ENCODE measurements at regions not wholly inside any gene's neighbourhood (a gene's known extent, or its start where the extent isn't known, plus 50 kb on each side); places are given as distances from the start of the nearest gene placed in this dataset.
"Not testable (repeated sequence)": the region's sequence is repeated elsewhere in the genome, so short reads cannot be mapped to it uniquely, and the experiment has no call there.

GRCh38 chr12:131365821-131366260 lies 345.0 kb upstream of the SFSWAP start:
- Histone ChIP-seq H3K36me3 (replicated peaks) (no peaks in the 10 kb centered on the region), H3K4me3 (ENCODE audit: low read depth, low read length) (no peak overlapping the region), H3K27ac (no peak overlapping the region), H3K27me3 (replicated peaks) (no peaks in the 10 kb centered on the region)
- DNase-seq: no peak
- in situ Hi-C loops (cut with HindIII; ENCODE audit: low pct_ligation_motif_present, low sequenced_read_pairs): no loop called here
- TF ChIP-seq, protein P1, sequence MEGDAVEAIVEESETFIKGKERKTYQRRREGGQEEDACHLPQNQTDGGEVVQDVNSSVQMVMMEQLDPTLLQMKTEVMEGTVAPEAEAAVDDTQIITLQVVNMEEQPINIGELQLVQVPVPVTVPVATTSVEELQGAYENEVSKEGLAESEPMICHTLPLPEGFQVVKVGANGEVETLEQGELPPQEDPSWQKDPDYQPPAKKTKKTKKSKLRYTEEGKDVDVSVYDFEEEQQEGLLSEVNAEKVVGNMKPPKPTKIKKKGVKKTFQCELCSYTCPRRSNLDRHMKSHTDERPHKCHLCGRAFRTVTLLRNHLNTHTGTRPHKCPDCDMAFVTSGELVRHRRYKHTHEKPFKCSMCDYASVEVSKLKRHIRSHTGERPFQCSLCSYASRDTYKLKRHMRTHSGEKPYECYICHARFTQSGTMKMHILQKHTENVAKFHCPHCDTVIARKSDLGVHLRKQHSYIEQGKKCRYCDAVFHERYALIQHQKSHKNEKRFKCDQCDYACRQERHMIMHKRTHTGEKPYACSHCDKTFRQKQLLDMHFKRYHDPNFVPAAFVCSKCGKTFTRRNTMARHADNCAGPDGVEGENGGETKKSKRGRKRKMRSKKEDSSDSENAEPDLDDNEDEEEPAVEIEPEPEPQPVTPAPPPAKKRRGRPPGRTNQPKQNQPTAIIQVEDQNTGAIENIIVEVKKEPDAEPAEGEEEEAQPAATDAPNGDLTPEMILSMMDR (IDR thresholded peaks at IDR 0.05; ENCODE audit: low read depth, low read length, missing control alignments): no peak

- Histone ChIP-seq H3K27me3 (replicated peaks) (no peaks in the 10 kb centered on the region), H3K4me3 (ENCODE audit: low read depth, low read length) (no peak overlapping the region), H3K36me3 (replicated peaks) (no peaks in the 10 kb centered on the region), H3K27ac (no peak overlapping the region)
- in situ Hi-C loops (cut with HindIII; ENCODE audit: low pct_ligation_motif_present, low sequenced_read_pairs): no loop called here
- no peak for DNase-seq
- TF ChIP-seq, protein P1 (IDR thresholded peaks at IDR 0.05; ENCODE audit: low read depth, low read length, missing control alignments): no peak
Observed at GRCh38 chr12:131366261-131366871, 344.5 kb upstream of the SFSWAP start.

DNA sequence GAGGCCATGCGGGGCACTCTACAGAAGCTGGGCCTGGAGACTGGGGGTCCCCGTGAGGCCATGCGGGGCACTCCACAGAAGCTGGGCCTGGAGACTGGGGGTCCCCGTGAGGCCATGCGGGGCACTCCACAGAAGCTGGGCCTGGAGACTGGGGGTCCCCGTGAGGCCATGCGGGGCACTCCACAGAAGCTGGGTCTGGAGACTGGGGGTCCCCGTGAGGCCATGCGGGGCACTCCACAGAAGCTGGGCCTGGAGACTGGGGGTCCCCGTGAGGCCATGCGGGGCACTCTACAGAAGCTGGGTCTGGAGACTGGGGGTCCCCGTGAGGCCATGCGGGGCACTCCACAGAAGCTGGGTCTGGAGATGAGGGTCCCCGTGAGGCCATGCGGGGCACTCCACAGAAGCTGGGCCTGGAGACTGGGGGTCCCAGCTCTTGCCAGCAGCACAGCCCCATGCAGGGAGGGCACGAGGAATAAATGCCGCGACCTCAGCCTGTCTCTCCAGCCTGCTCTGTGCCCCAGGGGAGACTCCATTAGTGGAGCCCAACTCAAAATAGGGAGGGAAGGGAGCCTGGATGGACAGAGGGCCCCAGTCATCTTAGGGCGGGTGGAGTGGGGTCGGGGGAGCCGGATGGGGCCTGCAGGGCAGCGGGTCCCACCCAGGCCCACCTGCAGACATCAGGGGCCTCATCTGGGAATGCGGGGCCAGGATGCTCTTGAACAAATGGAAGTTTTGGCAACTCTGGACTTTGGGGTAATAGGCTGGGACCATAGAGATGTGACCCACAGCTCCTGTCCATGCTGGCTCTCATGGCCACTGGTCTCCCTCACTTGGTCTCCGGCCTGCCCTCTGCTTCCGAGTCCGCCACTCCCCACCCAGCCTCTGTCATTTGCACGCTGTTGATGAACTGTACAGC lies 343.6 kb upstream of the SFSWAP start:
- H3K36me3 ChIP-seq (replicated peaks); in situ Hi-C loops (cut with HindIII; ENCODE audit: low pct_ligation_motif_present, low sequenced_read_pairs); DNase-seq; H3K4me3 ChIP-seq (ENCODE audit: low read depth, low read length); H3K27ac ChIP-seq; H3K27me3 ChIP-seq (replicated peaks): not testable (repeated sequence)

GRCh38 chr12:131367983-131368667 lies 342.8 kb upstream of the SFSWAP start:
- in situ Hi-C loops (cut with HindIII; ENCODE audit: low pct_ligation_motif_present, low sequenced_read_pairs): no loop called here
- TF ChIP-seq, protein P1 (IDR thresholded peaks at IDR 0.05; ENCODE audit: low read depth, low read length, missing control alignments): no peak
- H3K27ac ChIP-seq: no peak overlapping the region

DNA sequence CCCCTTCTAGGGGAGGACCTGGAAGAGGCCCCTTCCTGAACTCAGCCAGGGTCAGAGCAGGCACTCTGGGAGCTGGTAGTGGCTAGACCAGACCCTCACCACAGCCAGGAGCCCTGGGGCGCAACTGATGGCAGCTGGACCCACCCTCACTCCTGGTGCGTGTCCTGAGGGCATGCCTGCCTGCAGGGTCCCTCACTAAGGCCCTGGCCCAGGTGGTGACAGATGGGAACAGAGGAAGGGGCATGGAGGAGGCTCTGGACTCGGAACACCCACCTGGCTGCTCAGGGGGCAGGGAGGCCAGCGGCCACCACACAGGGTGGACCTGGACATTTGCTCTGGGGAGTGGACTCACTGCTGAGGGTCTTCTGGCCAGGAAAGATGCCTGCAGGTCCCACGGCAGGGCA lies 342.2 kb upstream of the SFSWAP start:
- TF ChIP-seq, protein P1 (IDR thresholded peaks at IDR 0.05; ENCODE audit: low read depth, low read length, missing control alignments): no peak
- no peak overlapping the region for H3K4me3 ChIP-seq (ENCODE audit: low read depth, low read length)
- in situ Hi-C loops (cut with HindIII; ENCODE audit: low pct_ligation_motif_present, low sequenced_read_pairs): no loop called here
- H3K27me3 ChIP-seq (replicated peaks): no peaks in the 10 kb centered on the region
- no peak overlapping the region for H3K27ac ChIP-seq
- no peaks in the 10 kb centered on the region for H3K36me3 ChIP-seq (replicated peaks)
- no peak for DNase-seq

More at GRCh38 chr12:131367983-131368667, 342.8 kb upstream of the SFSWAP start:
- H3K36me3 ChIP-seq (replicated peaks): no peaks in the 10 kb centered on the region
- no peaks in the 10 kb centered on the region for H3K27me3 ChIP-seq (replicated peaks)
- DNase-seq: no peak
- no peak overlapping the region for H3K4me3 ChIP-seq (ENCODE audit: low read depth, low read length)

Data from brain microvascular endothelial cell (primary cell).